ENCODE measurements at regions not wholly inside any gene's neighbourhood (a gene's known extent, or its start where the extent isn't known, plus 50 kb on each side); places are given as distances from the start of the nearest gene placed in this dataset.
A peak's percentile ranks its signal among the peaks of the same experiment; 100 is the strongest.

- ATAC-seq, result peak in 1 of 2 donors; percentile 82
- intact Hi-C loops (cut with DNase I), result no loop called here
- peak; percentile 28 for DNase-seq
These were observed 298.8 kb downstream of the NR2F1-AS1 start for GRCh38 chr5:93281980-93282772.

- DNase-seq, result no peak
- intact Hi-C loops (cut with DNase I), result no loop called here
- no peak for ATAC-seq
These were observed 300.5 kb downstream of the NR2F1-AS1 start for GRCh38 chr5:93280518-93280917.

GRCh38 chr5:93279296-93279963 is 301.6 kb downstream of the NR2F1-AS1 start:
- no peak for DNase-seq
- intact Hi-C loops (cut with DNase I), result no loop called here
- no peak for ATAC-seq

DNA sequence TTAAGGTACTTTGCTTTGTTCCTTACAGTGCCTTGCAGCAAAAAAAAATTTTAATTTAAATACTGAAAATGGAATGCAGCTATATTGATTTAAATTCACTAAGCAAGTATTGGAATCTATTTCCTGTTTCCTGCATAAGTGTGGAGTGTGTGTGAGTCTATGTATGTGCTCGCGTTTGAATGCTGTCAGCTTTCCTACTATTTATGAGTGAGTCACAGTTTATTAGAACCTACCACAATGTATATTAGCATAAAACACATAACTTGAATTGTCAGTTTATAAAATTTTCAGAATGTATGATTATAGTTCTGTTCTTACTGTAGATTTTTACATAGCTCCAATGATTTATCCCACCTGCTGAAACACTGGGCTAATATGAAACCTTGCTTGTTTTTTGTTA is 302.1 kb downstream of the NR2F1-AS1 start:
- DNase-seq (no peak), ATAC-seq (no peak)
- intact Hi-C loops (cut with DNase I), result no loop called here

DNA sequence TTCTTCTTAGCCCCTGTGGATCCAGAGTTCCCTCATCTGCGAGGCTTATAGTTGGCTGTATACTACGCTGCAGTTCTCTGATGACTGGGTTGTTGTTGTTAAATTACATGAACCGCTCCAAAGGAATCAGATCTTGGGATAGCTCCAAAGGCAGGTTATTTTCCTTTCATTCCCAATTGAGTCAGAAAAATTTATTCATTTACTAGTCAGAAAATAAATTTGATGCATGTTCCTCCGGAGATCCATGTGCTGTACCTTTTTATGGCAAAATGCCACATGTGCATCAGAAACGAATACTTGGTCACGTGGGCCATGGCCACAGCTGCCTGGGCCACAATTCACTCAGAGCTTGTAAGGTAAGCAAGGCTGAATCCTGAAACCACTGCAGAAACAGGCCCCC is 304.0 kb downstream of the NR2F1-AS1 start:
- intact Hi-C loops (cut with DNase I), result no loop called here
- ATAC-seq (no peak), DNase-seq (no peak)

DNA sequence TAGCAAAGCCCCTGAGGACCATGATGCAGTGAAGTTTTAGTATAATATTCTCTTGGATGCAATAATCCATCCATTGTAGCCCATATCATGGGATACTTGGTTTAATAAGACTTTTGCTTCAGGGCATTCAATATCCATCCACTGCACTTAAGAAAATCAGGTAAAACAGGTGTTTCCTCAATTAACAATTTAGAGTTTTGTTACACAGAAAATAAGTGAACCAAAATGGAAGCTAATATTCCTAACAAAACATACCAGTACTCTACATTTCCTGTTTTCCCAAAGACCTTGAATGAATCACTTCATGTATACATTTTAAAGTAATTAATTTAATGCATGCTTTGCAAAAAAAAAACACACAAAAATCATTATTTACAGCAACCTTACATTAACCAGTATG is 305.6 kb downstream of the NR2F1-AS1 start:
- no peak for ATAC-seq
- intact Hi-C loops (cut with DNase I), result no loop called here
- DNase-seq, result no peak

GRCh38 chr5:93274291-93274690 is 306.7 kb downstream of the NR2F1-AS1 start:
- no peak for DNase-seq
- ATAC-seq, result no peak
- intact Hi-C loops (cut with DNase I), result no loop called here

- ATAC-seq, result peak in 1 of 2 donors; percentile 48
- no peak for DNase-seq
- intact Hi-C loops (cut with DNase I), result no loop called here
These were observed 307.8 kb downstream of the NR2F1-AS1 start for GRCh38 chr5:93273176-93273575.

GRCh38 chr5:93272108-93272507 is 308.9 kb downstream of the NR2F1-AS1 start:
- intact Hi-C loops (cut with DNase I), result no loop called here
- DNase-seq (no peak), ATAC-seq (no peak)

DNA sequence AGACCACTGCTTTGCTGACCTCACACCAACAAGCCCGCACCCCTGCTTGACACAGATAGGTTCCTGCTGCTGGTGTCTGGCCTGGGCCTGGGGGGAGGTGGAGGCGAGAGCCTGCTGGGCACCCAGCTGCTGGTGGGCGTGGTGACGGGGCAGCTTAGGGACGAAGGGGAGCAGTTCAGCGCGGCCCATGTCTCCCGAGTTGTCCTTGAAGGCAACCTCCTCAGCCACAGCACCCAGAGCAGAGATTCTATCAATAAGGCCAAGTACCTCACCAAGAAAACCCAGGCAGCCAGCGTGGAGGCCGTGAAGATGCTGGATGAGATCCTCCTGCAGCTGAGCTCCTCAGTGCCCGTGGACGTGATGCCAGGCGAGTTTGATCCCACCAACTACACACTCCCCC is 313.3 kb downstream of the NR2F1-AS1 start:
- ATAC-seq, result no peak
- intact Hi-C loops (cut with DNase I), result no loop called here
- DNase-seq, result no peak

GRCh38 chr5:93267276-93267675 is 313.7 kb downstream of the NR2F1-AS1 start:
- intact Hi-C loops (cut with DNase I), result no loop called here
- DNase-seq, result no peak

DNA sequence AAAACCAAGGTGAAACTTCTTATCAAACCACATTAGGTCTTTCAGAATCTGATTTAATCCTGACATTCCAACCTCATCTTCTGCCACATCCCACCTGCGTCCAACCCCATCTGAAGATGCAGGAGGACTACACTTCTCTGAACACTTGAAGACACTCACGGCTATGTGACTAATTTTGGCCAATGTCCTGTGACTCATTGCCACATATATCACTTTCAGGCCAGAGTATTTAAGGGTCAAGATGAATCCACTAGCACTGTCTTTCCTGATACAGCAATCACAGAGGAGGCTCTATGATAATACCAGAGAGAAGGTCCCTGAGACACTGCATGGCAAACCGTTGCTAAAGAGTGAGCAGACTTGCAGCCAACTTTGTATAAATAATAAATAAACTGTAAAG is 323.4 kb downstream of the NR2F1-AS1 start:
- intact Hi-C loops (cut with DNase I), result no loop called here
- peak in 1 of 2 donors; percentile 32 for ATAC-seq

More at GRCh38 chr5:93267276-93267675, 313.7 kb downstream of the NR2F1-AS1 start:
- ATAC-seq, result no peak

DNA sequence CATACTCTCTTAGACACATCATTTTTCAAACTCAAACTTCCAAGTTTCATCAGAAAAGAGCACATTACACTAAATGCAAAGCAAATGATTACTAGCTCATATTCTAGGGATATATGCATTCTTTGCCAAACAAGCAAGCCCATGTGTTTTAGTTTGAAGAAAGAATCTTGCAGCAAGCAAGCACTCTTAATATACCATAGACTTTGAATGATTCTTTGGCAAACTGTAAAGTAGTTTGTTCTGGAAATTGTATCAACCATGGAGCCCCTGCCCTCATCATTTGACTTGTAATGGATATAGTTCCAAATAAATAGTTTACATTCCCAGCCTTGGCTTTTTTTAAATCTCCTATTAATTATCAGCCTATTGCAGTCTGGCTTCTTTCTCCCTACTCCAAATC is 325.2 kb downstream of the NR2F1-AS1 start:
- DNase-seq (no peak), ATAC-seq (no peak)
- intact Hi-C loops (cut with DNase I), result no loop called here

More for the DNA sequence above, 323.4 kb downstream of the NR2F1-AS1 start:
- DNase-seq, result no peak

DNA sequence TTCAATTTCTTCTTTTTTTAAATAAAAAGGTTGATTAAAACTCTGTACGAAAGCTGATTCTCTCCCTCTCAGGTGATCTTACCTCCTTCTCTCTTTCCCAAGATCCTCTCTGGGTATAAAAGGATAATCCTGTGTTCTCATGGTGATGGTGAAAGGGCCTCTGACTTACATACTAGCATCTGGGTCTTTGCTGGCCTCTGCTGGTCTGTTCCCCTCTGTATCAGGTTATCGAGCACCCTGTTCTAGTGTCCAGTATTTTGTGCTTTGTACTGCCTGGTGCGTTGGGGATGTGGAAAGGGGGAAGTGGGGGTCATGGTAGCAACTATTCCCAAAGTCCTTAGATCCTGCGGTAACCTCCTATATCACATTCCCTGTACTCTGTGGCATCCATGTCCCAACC is 328.9 kb downstream of the NR2F1-AS1 start:
- ATAC-seq (peak in 1 of 2 donors; percentile 47), DNase-seq (no peak)
- intact Hi-C loops (cut with DNase I), result no loop called here

DNA sequence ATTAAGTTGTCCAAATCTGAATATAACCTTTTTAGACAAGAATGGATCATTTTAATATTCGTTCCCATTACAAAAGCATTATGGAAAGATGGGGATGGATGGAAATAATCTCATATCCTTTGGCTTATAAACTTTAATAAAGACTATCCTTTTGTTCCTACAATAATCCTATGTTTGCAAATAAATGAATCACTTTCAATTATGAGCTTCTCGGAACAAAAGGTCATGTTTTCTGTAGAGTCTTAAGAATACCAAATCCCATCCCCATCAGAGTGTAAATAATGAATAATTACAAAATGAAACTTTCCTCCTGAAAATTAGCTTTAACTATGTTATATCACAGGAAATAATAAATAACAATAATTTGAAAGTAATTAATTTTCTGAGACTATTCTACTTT is 329.7 kb downstream of the NR2F1-AS1 start:
- ATAC-seq, result no peak
- intact Hi-C loops (cut with DNase I), result no loop called here
- DNase-seq, result no peak

DNA sequence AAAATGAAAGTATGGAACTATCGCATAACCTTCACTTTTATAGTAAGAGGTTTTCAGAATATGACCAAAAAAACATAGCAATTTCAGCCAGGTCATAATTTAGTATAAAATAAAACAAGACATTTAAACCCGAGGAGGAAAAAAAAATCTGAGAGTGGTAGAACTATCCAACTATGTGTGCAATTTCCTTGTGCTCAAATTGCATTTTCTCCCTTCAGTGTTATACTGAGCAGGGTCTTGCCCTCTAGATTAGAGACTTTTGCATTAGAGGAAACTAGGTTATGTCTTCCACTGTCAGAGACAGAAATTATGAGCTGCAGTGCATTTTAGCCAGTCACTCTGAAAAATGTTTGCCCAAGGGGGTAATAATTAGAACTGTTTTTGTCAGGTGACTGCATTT is 330.6 kb downstream of the NR2F1-AS1 start:
- intact Hi-C loops (cut with DNase I), result no loop called here
- ATAC-seq, result no peak
- no peak for DNase-seq

GRCh38 chr5:93249651-93250289 is 331.2 kb downstream of the NR2F1-AS1 start:
- ATAC-seq (peak; percentile 61 to 86), DNase-seq (no peak)

DNA sequence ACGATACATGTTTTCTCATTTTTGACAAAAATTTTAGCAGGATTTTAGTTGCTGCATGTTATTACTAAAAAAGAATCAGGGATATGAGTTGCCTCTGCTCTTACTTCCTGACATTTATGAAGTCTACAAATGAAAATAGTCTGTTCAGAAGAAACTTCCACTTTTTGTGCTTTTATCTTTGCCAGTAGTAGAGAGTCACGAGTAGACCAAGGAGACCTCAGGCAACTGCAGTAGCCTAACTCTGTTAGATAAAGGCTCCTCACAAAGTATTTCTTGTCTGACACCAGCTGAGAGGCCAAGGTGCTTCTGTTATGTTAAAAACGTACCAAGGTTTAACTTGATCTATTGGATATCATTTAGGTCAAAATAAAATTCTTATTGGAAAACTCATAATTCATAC is 333.9 kb downstream of the NR2F1-AS1 start:
- intact Hi-C loops (cut with DNase I), result no loop called here
- DNase-seq (no peak), ATAC-seq (no peak)

More at GRCh38 chr5:93249651-93250289, 331.2 kb downstream of the NR2F1-AS1 start:
- intact Hi-C loops (cut with DNase I), result no loop called here

- intact Hi-C loops (cut with DNase I), result no loop called here
- DNase-seq (no peak), ATAC-seq (peak; percentile 68 to 71)
These were observed 334.7 kb downstream of the NR2F1-AS1 start for GRCh38 chr5:93246090-93246855.

- intact Hi-C loops (cut with DNase I), result no loop called here
- no peak for DNase-seq
- no peak for ATAC-seq
These were observed 335.8 kb downstream of the NR2F1-AS1 start for GRCh38 chr5:93245226-93245625.

Measured in left cardiac atrium (tissue), 4 donors.